NCI-H226 (cell line): ENCODE measurements at regions not wholly inside any gene's neighbourhood (a gene's known extent, or its start where the extent isn't known, plus 50 kb on each side); places are given as distances from the start of the nearest gene placed in this dataset.

Source experiments
- DNase-seq: peaks from one replicate; pipeline ENCODE4 v3.0.0-alpha.2; 2015

DNA sequence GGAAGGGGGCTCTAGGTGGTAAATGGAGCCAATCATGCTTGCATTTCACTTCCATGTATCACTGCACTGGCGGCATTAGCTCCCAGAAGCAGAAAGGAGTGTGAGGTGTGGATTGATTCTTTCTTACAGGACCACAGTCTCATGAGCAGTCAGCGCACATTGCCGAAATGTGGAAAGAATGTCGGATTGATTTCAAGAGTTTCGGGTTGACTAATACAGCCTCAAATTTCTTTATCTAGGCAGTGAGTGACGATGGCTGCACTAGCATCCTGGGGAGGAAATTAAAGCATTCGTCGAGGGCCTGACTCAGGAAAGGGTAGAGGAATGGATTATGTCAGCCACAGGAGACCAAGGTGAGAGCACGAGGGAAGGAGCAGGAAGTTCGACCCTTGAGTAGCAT, 222.8 kb upstream of the CDYL start:
- no peak for DNase-seq

DNA sequence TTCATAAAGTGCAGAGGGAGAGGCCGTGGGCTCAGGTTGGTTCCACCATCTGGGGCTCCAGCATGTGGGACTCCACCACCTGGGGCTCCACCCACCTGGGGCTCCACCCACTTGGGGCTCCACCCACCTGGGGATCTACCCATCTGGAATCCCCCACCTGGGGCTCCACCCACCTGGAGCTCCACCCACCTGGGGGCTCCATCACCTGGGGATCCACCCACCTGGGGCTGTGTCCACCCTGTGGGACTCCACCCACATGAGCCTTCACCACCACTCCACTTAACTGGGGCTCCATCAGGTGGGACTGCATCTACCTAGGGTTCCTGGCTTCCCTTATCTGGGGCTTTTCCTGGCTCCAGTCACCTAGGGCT, 226.0 kb upstream of the CDYL start:
- no peak for DNase-seq

DNA sequence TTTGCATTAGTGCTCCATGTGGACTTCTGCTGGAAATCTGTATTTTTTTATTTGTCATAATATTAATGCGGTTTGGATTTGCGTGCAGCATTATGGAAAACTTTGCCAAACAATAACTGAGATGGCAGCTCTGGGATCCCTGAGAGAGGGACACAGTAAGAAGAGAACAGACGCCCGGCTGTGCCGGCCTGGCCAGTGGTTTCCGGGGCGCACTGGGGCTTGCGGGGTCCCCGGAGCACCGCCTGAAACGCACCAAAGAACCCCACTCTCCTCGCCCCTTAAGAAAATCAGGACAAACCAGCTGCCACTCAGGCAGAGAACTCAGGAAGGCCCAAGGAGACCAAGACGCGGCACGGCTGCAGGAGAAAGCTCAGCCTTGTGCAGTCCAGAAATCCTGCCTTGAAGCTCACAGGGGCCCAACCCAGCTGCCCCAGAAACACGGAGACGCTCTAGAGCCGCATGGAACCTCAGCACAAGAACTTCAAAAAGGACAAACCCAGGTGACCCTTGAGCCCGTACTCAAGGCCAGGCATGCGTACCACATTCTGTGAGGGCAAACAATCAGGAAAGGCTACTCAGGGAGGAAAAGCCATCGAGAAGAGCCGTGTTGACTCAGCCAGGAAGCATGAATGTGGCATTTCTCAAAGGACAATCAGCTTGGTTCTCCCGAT, 226.5 kb upstream of the CDYL start:
- no peak for DNase-seq

DNA sequence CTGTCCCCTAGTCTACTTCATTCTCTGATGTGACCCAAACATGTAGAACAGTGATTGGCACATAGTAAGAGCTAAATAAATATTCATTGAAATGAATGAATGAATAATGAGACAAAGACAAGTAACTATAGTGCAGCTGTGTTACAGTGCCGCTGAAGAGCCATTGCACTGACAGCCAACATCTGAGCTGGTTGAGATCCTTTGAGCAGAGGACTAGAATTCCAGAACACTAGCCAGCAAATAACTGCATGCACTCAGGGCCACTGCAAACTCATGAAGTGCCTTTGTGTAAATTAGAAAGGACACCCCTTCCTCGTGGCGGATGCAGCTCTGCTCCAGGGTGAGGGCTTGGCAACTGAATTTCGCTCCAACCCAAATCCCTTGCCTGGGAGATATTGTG, 230.3 kb upstream of the CDYL start:
- no peak for DNase-seq

DNA sequence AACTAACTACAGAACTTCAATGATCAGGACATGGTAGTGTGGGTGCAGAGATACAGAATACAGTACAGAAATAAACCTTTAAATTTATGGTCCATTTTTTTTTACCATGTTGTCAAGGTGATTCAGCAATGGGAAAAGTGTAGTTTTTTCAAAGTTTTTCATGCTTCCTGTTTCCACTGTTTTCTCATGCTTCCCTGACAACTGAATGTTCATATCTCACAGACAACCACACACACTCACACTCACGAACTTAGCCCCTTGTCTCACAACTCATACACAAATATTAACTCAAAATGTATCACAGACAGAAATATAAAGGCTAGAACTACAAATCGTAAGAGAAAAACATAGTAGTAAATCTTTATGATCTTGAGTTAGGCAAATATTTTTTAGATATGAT, 232.6 kb upstream of the CDYL start:
- no peak for DNase-seq

DNA sequence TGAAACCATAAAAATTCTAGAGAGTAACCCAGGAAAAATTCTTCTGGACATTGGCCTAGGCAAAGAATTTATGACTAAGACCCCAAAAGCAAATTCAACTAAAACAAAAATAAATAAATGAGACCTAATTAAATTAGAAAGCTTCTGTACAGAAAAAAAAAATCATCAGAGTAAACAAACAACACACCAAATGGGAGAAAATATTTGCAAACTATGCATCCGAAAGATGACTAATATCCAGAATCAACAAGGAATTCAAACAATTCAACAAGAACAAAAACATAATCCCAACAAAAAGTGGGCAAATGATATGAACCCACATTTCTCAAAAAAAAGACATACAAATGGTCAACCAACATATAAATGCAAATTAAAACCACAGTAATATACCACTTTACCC, 242.6 kb upstream of the CDYL start:
- no peak for DNase-seq

DNA sequence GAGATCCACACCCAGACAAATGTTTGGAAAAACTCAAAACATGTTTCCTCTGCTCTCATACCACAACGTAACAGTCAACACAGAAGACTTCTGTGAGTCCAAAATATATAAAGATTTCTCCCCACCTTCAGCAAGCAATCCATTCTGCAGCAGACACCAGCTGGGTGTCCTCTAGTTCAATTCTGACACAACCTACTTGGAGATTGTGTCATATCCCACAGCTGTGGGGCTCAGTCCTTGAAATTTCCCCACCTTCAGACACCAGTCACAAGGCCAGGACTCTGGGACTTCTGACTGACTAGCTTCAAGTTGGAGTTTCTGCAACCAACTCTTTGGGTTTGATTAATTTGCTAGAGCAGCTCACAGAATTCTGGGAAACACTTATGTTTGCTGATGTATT, 244.8 kb upstream of the CDYL start:
- DNase-seq, result no peak

DNA sequence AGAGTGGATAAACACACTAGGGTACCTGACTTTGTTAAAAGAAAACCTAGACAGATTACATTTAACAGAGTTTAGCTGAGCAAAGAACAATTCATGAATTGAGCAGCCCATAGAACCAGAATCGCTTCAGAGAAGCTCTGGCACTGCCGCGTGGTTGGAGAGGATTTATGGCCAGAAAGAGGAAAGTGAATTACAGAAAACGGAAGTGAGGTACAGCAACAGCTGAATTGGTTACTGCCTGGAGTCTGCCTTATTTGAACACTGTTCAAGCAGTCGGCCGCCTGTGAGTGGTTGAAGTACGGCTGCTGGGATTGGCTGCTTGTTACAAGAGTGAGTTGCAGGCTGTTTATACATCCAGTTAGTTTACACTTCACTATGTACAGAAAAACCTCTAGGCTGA, 253.8 kb upstream of the CDYL start:
- DNase-seq, result no peak

DNA sequence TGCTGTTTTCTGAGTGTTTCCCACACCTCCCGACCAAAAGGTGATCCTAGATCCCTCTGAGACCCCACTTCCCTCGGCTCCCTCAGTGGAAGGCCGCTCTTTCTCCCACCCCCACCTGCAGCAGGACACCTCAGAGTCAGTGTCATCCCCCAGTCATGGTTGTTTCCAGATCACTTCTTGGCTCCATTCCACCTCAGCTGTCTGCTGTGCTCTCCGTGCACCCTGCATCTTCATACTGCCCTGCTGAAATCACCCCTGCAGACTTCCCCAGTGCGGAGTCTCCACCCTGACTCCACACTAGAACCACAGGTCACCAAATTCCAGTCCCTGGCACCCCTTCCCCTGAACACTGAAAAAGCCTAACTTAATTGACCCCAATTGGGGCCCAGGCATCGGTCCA, 255.1 kb upstream of the CDYL start:
- no peak for DNase-seq

DNA sequence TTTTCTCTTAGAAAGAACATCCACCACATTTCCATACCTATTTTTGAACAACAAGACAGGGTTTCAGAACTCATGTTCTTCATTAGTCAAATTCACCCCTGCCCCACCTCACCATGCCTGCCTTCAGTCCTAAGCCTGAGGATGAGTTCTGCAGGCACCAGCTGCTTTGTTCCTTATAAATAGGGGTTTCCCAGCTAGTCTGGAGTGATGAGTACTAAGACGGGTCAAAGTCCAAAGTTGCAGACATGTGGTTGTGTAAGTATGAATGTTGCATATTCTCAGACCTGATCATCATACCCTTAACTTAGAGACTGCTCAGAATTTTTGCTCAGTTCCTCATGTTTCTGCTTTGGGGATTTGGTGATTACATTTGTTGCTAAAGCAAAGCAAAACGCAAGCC, 257.7 kb upstream of the CDYL start:
- DNase-seq, result no peak

DNA sequence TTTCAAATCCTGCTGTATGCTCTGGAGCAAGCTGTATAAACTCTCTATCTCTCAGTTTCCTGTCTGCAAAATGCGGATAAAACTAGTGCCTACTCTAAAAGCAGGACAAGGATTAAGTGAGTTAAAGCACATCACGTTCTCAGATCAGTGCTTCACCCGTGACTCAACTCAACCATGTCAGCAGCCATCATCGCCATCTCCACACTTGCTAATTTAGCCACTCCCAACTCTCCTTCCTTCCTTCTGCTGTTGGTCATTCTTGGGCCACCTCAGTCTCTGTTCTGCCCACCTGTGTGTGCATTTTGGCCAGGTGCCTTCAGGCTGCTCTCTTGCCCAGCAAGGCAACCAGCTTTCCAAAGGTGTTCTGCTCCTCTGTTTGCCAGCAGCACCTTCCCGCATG, 260.0 kb upstream of the CDYL start:
- DNase-seq, result no peak

DNA sequence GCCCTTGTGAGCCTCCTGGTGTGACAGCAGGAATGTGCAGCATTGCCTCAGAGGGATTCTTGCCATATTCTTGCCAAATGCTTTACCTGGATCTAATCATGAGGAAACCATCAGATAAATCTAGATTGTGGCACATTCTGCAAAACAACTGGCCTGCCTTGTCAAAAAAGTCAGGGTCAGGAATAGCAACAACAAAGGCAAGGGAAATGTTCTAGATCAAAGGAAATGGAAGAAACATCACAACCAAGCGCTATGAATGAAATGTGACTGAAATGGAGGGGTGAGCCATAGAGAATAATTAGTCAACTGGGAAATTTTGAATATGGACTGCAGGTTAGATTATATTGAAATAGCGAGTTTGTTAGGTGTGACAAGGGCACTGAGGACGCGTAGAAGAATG, 262.6 kb upstream of the CDYL start:
- DNase-seq, result no peak

DNA sequence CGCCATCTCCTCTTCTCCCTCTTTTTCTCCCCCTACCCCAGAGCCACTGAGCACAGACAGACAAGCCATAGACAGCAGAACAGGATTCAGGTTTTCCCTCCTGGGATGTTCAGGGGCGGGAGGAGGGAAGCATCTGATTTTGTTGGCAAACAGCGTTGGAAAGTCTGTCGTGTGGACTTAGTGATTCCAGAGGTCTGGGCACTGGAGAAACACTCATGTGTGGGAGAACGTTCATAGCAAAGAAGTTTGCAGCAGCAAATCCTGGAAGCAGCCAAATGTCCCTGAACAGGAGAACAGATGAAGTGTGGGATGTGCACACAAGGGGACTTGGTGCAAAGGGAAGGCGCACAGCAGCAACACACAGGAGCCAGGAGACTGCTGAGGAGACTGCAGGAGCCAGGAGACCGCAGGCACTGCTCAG, 264.1 kb upstream of the CDYL start:
- DNase-seq, result no peak

DNA sequence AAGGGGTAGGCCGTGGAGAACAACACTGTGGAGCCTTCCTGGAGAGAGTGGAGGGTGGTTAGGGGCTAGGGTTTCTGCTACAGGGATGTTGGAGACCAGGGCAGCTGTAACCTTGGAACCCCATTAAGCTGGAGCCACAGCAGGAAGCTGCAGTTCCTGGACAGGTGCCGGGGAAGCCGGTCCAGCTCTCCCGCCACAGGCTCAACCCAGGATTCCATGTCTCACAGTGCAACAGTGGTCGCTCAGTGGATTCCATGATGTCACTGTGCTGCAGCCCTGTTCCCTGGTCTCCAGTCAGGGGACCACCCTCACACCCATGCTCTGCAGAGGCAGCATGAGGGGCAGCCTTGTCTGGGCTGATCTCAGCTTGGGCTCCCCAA, 264.6 kb upstream of the CDYL start:
- no peak for DNase-seq

DNA sequence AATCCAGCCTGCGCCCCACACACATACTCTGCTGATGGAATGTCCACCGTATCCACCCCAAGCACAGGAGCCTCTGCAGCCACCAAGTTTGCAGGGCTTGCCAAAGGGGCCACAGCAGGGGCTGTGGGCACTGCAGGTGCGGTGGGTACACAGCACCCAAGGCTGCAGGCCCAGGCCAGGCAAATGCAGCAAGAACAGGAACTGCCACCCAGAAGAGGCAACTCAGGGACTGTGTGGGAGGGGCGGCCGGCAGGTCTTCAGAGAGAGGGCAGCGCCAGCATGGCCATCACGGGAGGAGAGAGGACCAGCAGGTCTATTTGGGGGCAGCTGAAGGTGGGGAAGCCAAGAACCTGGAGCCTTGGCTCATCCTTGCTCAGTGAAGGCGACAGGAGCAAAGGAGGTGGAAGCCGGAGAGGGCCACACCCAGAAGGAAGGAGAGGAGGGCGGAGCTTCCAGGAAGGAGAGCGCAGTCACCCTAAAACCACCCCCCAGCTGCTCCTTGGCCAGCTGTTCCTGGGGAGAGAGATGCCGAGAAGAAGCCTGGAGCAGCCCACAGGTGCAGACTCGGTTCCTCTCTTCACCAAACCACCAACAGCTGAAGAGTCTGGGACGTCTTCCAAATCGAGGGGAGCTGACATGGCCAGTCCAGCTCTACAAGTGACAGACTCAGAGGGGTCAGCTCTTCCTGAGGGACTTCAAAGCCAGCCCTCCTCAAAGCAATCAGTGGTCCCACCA, 265.1 kb upstream of the CDYL start:
- DNase-seq, result no peak

DNA sequence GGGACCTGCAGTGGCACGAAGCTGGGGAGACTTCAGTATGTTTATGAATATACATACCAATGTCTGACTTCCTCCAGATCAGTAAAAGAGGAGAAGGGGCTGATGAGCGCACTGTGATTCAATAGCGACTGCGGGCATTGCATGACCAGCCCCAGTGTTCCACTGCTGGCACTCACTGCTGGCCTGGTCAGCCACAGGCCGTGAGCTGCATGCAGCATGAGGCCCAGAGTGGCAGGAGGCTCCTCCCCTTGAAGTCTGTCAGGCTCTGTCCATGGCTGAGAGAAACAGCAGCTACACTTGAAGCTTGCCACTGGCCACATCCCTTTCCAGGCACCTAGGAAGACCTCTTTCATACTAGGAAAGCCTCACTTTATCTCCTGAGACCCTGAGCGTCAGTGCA, 265.9 kb upstream of the CDYL start:
- no peak for DNase-seq

DNA sequence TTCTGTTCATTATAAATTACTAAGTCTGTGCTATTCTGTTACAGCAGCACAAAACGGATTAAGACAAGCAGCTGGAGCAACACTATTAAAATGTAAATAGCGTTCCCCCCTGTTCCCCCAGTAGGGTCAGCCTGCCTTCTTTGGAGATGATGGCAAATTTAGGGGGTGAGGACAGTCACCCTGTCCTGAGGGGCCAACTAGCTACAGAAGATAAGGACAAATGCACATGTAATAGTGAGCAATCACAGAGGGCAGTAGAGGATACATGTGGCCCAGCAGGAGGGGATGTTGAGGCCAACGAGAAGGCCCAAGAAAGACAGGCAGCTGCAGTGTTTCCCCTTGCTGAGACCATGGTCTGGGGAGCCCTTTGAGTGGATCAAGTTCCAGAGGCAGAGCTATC, 266.7 kb upstream of the CDYL start:
- DNase-seq, result no peak

DNA sequence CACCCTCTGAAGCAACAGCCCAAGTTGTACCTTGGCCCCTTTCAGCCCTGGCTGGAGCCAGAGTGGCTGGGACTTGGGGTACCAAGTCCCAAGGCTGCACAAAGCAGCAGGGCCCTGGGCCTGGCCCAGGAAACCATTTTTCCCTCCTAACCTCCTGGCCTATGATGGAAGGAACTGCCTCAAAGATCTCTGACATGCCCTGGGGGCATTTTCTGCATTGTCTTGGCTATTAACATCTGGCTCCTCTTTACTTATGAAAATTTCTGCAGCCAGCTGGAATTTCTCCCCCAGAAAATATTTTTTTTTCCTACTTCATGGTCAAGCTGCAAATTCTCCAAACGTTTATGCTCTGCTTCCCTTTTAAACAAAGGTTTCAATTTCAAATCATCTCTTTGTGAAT, 269.4 kb upstream of the CDYL start:
- no peak for DNase-seq

DNA sequence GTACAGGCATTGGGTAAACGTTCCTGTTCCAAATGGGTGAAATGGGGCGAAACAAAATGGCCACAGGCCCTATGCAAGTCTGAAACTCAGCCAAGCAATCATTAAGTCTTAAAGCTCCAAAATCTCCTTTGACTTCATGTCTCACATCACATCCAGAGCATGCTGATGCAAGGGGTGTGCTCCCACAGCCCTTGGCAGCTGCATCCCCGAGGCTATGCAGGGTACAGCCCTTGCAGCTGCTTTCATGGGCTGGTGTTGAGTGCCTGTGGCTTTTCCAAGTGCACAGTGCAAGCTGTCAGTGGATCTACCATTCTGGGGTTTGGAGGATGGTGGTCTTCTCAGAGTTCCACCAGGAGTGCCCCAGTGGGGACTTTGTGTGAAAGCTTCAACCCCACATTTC, 270.0 kb upstream of the CDYL start:
- no peak for DNase-seq

DNA sequence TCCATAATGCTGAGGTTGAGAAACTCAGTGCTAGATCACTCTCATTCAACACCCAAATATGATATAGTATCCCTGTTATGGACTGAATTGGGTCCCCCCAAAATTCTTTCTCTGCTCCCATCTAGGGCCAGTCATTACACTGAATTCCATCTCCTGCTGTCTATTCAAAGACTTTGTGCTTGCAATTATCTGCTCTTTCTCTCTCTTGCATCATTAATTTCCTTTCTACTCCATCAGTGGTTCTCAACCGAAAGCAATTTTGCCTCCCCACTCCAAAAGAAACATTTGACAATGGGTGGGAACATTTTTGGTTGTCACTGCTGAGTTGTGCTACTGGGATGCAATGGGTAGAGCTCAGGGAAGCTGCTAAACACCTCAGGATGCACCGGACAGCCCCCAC, 271.5 kb upstream of the CDYL start:
- no peak for DNase-seq

DNA sequence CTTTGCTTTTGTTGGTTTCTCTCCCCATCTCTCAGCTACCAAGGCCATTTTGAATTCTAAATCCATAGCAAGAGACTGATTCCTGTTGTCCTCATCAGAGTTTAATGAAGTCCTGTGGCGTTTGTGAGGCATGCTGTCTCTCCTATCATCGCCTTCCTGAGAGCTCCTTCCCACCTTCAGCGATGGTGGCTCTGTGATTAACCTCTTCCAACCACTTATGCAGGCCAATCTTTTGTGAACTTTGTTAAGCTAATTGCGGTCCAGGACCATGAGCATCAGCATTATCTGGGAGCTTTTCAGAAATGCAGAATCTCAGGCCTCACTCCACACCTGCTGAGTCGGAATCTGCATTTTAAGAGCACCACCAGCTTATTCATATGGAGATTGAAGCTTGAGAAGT, 272.5 kb upstream of the CDYL start:
- DNase-seq, result no peak

DNA sequence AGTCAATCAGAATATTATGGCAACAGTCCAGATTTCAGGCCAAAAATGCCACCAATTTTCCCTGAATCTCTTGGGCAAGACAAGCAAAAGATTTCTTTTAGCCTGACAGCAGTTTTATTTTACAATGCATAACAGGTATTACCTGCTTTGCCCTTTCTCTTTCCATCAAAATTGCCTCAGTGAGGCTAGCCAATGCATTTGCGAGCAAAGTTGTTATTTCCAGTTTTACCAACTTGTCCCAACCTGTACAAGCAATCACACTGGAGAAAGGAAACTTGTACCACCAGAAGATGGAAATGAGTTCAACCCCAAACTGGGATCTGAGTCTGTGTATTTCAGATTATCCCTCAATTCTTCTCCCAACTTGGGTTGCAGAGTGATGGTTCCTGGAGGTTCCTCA, 279.9 kb upstream of the CDYL start:
- no peak for DNase-seq

DNA sequence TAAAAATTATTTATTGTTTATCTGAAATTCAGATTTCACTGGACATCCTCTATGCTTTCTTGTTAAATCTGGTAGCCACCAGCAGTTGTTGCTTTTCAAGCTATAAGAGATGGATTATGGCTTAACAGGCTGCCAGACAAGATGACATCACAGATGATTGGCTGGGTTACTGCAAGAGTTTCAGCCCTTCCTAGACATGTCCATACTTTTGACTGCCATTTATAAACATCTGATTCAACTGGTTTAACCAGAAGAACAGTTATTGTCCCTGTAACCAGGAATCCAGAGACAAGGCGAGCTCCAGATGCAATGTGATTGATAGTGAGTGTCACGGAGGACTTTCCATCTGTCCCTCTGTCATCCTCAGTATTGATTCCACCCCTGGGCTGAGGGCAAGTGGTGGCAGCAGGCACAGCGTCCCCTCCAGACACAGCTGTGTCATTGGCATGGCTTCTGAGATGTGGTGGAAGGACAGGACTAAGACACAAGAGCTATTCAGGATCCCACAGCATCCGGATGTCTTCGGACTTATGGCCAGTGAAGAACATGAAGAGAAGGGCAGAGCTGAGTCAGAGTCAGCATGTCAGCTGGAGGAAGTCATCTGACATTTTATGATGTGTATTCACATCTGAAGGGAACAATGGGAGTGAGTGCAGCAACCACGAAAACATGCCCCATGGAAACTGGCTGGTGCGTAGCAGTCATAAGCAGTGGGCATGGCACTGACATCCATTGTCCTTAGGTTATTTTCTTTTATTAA, 284.5 kb upstream of the CDYL start:
- DNase-seq, result no peak

DNA sequence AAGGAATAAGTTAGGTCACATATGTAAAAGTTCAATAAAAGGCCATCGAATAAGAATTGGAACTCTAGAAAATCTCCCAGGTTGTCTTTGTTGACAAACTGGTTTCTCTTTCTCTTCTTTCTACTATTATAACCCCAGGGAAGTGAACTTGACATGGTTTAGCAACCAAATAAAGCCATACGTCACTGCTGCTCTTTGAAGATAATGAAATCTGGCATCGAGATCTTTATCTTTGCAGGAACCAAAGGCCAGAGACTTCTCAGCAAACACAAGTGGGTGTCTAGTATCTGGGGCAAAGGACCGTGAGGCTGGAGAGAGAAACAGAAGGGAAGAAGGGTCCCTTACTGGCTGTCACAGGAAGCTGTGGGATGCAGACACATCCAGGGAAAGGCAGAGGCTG, 286.7 kb upstream of the CDYL start:
- no peak for DNase-seq

DNA sequence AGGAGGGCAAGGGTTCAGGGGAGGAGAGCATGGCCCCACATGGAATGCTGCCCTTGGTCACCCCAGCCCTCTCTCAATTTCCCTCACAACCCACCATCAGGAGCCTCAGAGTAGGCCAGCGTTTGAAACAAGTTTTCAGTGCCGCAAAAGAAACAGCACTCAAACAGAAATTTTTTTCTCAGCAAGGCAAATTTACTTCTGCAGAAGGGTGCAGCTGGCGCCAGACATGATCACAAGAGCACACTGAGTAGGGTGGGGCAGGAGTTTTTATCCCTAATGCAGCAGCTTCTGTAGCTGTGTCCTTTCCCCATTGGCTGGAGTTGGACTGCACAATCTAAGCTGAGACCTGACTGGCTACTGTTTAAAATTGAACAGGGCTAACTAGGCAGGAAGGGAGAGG, 287.8 kb upstream of the CDYL start:
- DNase-seq, result no peak
